ENCODE measurements at regions not wholly inside any gene's neighbourhood (a gene's known extent, or its start where the extent isn't known, plus 50 kb on each side); places are given as distances from the start of the nearest gene placed in this dataset.
A peak's percentile ranks its signal among the peaks of the same experiment; 100 is the strongest.
"Not testable (repeated sequence)": the region's sequence is repeated elsewhere in the genome, so short reads cannot be mapped to it uniquely, and the experiment has no call there.

GRCh38 chr22:27317971-27318428, 483.6 kb downstream of the MN1 start:
- no peak overlapping the region for H2AFZ ChIP-seq (ENCODE audit: low read length)
- H3K4me3 ChIP-seq (ENCODE audit: low read length in 2 of 2), result no peak overlapping the region
- no peaks in the 10 kb centered on the region for H3K36me3 ChIP-seq (replicated peaks in 1 of 2; ENCODE audit: control insufficient read depth in 2 of 2, insufficient read depth in 2 of 2, low read length in 2 of 2)
- DNase-seq (ENCODE audit: low spot score), result no peak
- no peaks in the 10 kb centered on the region for H3K27me3 ChIP-seq (ENCODE audit: control insufficient read depth in 3 of 3, insufficient read depth in 3 of 3, low read depth in 1 of 3, low read length in 3 of 3)
- no peak overlapping the region for H2AK5ac ChIP-seq (ENCODE audit: low read depth, low read length)
- no peak overlapping the region for H3K4ac ChIP-seq (ENCODE audit: low read length)
- 100% methylated on average over 2 of the region's 15 CpGs; no CpG with 5 or more reads in 1 of the 2 donors for WGBS, 2 donors (ENCODE audit: extremely low coverage in 2 of 2, insufficient read length in 2 of 2, insufficient replicate concordance in 1 of 2)
- no peak overlapping the region for H3K23ac ChIP-seq (ENCODE audit: low read depth, low read length, poor library complexity)
- H3K18ac ChIP-seq (ENCODE audit: low read length), result no peak overlapping the region
- H3K9me3 ChIP-seq (replicated peaks in 1 of 2; ENCODE audit: control insufficient read depth in 2 of 2, insufficient read depth in 1 of 2, low read depth in 1 of 2, low read length in 2 of 2), result peaks cover 0 to 24% of the 10 kb centered on the region in 2 donors
- H3K79me1 ChIP-seq (ENCODE audit: low read depth, low read length), result no peaks in the 10 kb centered on the region
- no peak overlapping the region for H3K9ac ChIP-seq (ENCODE audit: low read depth, low read length, poor library complexity)
- no peak overlapping the region for H3K4me2 ChIP-seq (ENCODE audit: insufficient read depth, low read length, poor library complexity, severe bottlenecking)
- no peak overlapping the region for H2BK12ac ChIP-seq (ENCODE audit: low read length)
- no peak overlapping the region for H3K27ac ChIP-seq (replicated peaks; ENCODE audit: low read length)
- no peak overlapping the region for H2BK120ac ChIP-seq (ENCODE audit: low read depth, low read length)
- H4K8ac ChIP-seq (ENCODE audit: low read depth, low read length), result no peak overlapping the region
- no peak overlapping the region for H4K91ac ChIP-seq (ENCODE audit: low read depth, low read length, poor library complexity)
- H2BK5ac ChIP-seq (ENCODE audit: low read length), result no peak overlapping the region
- no peak overlapping the region for H2BK15ac ChIP-seq (ENCODE audit: low read length)
- no peak overlapping the region for H3K14ac ChIP-seq (ENCODE audit: low read length)
- H3K4me1 ChIP-seq (ENCODE audit: control insufficient read depth in 2 of 2, insufficient read depth in 1 of 2, low read depth in 1 of 2, low read length in 2 of 2), result peaks cover 9 to 28% of the 10 kb centered on the region in 2 donors

GRCh38 chr22:27318516-27318915, 483.0 kb downstream of the MN1 start:
- Histone ChIP-seq H2BK12ac (ENCODE audit: low read length) (no peak overlapping the region), H2BK5ac (ENCODE audit: low read length) (no peak overlapping the region), H3K79me1 (ENCODE audit: low read depth, low read length) (no peaks in the 10 kb centered on the region), H3K27ac (replicated peaks; ENCODE audit: low read length) (no peak overlapping the region), H3K9ac (ENCODE audit: low read depth, low read length, poor library complexity) (no peak overlapping the region), H2BK120ac (ENCODE audit: low read depth, low read length) (no peak overlapping the region), H3K23ac (ENCODE audit: low read depth, low read length, poor library complexity) (no peak overlapping the region), H4K8ac (ENCODE audit: low read depth, low read length) (no peak overlapping the region), H4K91ac (ENCODE audit: low read depth, low read length, poor library complexity) (no peak overlapping the region), H3K18ac (ENCODE audit: low read length) (no peak overlapping the region), H3K9me3 (replicated peaks in 1 of 2; ENCODE audit: control insufficient read depth in 2 of 2, insufficient read depth in 1 of 2, low read depth in 1 of 2, low read length in 2 of 2) (peaks cover 0 to 24% of the 10 kb centered on the region in 2 donors), H2BK15ac (ENCODE audit: low read length) (no peak overlapping the region), H2AFZ (ENCODE audit: low read length) (no peak overlapping the region), H3K4me3 (ENCODE audit: low read length in 2 of 2) (no peak overlapping the region), H3K4me1 (ENCODE audit: control insufficient read depth in 2 of 2, insufficient read depth in 1 of 2, low read depth in 1 of 2, low read length in 2 of 2) (peaks cover 8 to 22% of the 10 kb centered on the region in 2 donors), H3K36me3 (replicated peaks in 1 of 2; ENCODE audit: control insufficient read depth in 2 of 2, insufficient read depth in 2 of 2, low read length in 2 of 2) (no peaks in the 10 kb centered on the region), H2AK5ac (ENCODE audit: low read depth, low read length) (no peak overlapping the region), H3K4me2 (ENCODE audit: insufficient read depth, low read length, poor library complexity, severe bottlenecking) (no peak overlapping the region), H3K14ac (ENCODE audit: low read length) (no peak overlapping the region), H3K4ac (ENCODE audit: low read length) (no peak overlapping the region), H3K27me3 (ENCODE audit: control insufficient read depth in 3 of 3, insufficient read depth in 3 of 3, low read depth in 1 of 3, low read length in 3 of 3) (no peaks in the 10 kb centered on the region)
- no peak for DNase-seq (ENCODE audit: low spot score)
- WGBS, 2 donors (ENCODE audit: extremely low coverage in 2 of 2, insufficient read length in 2 of 2, insufficient replicate concordance in 1 of 2), result no CpG with 5 or more reads among the region's 3 CpGs

- no peak overlapping the region for H2BK12ac ChIP-seq (ENCODE audit: low read length)
- no peak overlapping the region for H3K18ac ChIP-seq (ENCODE audit: low read length)
- no peak overlapping the region for H3K4me3 ChIP-seq (ENCODE audit: low read length in 2 of 2)
- H2AK5ac ChIP-seq (ENCODE audit: low read depth, low read length), result no peak overlapping the region
- H4K91ac ChIP-seq (ENCODE audit: low read depth, low read length, poor library complexity), result no peak overlapping the region
- no peak overlapping the region for H3K27ac ChIP-seq (replicated peaks; ENCODE audit: low read length)
- no peak overlapping the region for H3K9ac ChIP-seq (ENCODE audit: low read depth, low read length, poor library complexity)
- no peak overlapping the region for H3K4me2 ChIP-seq (ENCODE audit: insufficient read depth, low read length, poor library complexity, severe bottlenecking)
- no peaks in the 10 kb centered on the region for H3K36me3 ChIP-seq (replicated peaks in 1 of 2; ENCODE audit: control insufficient read depth in 2 of 2, insufficient read depth in 2 of 2, low read length in 2 of 2)
- no peak overlapping the region for H3K4ac ChIP-seq (ENCODE audit: low read length)
- no peak overlapping the region for H4K8ac ChIP-seq (ENCODE audit: low read depth, low read length)
- no peak overlapping the region for H2BK5ac ChIP-seq (ENCODE audit: low read length)
- H3K79me1 ChIP-seq (ENCODE audit: low read depth, low read length), result no peaks in the 10 kb centered on the region
- no peak overlapping the region for H2BK120ac ChIP-seq (ENCODE audit: low read depth, low read length)
- H3K23ac ChIP-seq (ENCODE audit: low read depth, low read length, poor library complexity), result no peak overlapping the region
- peaks cover 6% of the 10 kb centered on the region in 2 donors for H3K4me1 ChIP-seq (ENCODE audit: control insufficient read depth in 2 of 2, insufficient read depth in 1 of 2, low read depth in 1 of 2, low read length in 2 of 2)
- WGBS, 2 donors (ENCODE audit: extremely low coverage in 2 of 2, insufficient read length in 2 of 2, insufficient replicate concordance in 1 of 2), result no CpG with 5 or more reads among the region's 15 CpGs
- no peak overlapping the region for H2AFZ ChIP-seq (ENCODE audit: low read length)
- peaks cover 0 to 24% of the 10 kb centered on the region in 2 donors for H3K9me3 ChIP-seq (replicated peaks in 1 of 2; ENCODE audit: control insufficient read depth in 2 of 2, insufficient read depth in 1 of 2, low read depth in 1 of 2, low read length in 2 of 2)
- no peak for DNase-seq (ENCODE audit: low spot score)
- H3K27me3 ChIP-seq (ENCODE audit: control insufficient read depth in 3 of 3, insufficient read depth in 3 of 3, low read depth in 1 of 3, low read length in 3 of 3), result no peaks in the 10 kb centered on the region
- H2BK15ac ChIP-seq (ENCODE audit: low read length), result peak overlapping the region; percentile 4
- no peak overlapping the region for H3K14ac ChIP-seq (ENCODE audit: low read length)
Observed at GRCh38 chr22:27323661-27324060, 477.9 kb downstream of the MN1 start.

GRCh38 chr22:27324908-27325307, 476.6 kb downstream of the MN1 start:
- not testable (repeated sequence) for H4K8ac ChIP-seq (ENCODE audit: low read depth, low read length); H3K9ac ChIP-seq (ENCODE audit: low read depth, low read length, poor library complexity); DNase-seq (ENCODE audit: low spot score); H2BK12ac ChIP-seq (ENCODE audit: low read length); H3K18ac ChIP-seq (ENCODE audit: low read length); H3K14ac ChIP-seq (ENCODE audit: low read length); H3K27ac ChIP-seq (replicated peaks; ENCODE audit: low read length); H3K4me3 ChIP-seq (ENCODE audit: low read length in 2 of 2); H2AFZ ChIP-seq (ENCODE audit: low read length); H3K4ac ChIP-seq (ENCODE audit: low read length); H2BK120ac ChIP-seq (ENCODE audit: low read depth, low read length); H2AK5ac ChIP-seq (ENCODE audit: low read depth, low read length); H3K4me1 ChIP-seq (ENCODE audit: control insufficient read depth in 2 of 2, insufficient read depth in 1 of 2, low read depth in 1 of 2, low read length in 2 of 2); H3K27me3 ChIP-seq (ENCODE audit: control insufficient read depth in 3 of 3, insufficient read depth in 3 of 3, low read depth in 1 of 3, low read length in 3 of 3); H2BK15ac ChIP-seq (ENCODE audit: low read length); H4K91ac ChIP-seq (ENCODE audit: low read depth, low read length, poor library complexity); H3K79me1 ChIP-seq (ENCODE audit: low read depth, low read length); H3K4me2 ChIP-seq (ENCODE audit: insufficient read depth, low read length, poor library complexity, severe bottlenecking); H3K23ac ChIP-seq (ENCODE audit: low read depth, low read length, poor library complexity); H2BK5ac ChIP-seq (ENCODE audit: low read length); H3K36me3 ChIP-seq (replicated peaks in 1 of 2; ENCODE audit: control insufficient read depth in 2 of 2, insufficient read depth in 2 of 2, low read length in 2 of 2)
- WGBS, 2 donors (ENCODE audit: extremely low coverage in 2 of 2, insufficient read length in 2 of 2, insufficient replicate concordance in 1 of 2), result 100% methylated on average over 1 of the region's 1 CpG; no CpG with 5 or more reads in 1 of the 2 donors
- H3K9me3 ChIP-seq (replicated peaks in 1 of 2; ENCODE audit: control insufficient read depth in 2 of 2, insufficient read depth in 1 of 2, low read depth in 1 of 2, low read length in 2 of 2), result peaks cover 0 to 16% of the 10 kb centered on the region in 2 donors

Measured in neuronal stem cell (in vitro differentiated cells).